Mesothelial cell of epicardium (in vitro differentiated cells): ENCODE measurements at regions not wholly inside any gene's neighbourhood (a gene's known extent, or its start where the extent isn't known, plus 50 kb on each side); places are given as distances from the start of the nearest gene placed in this dataset.
A peak's percentile ranks its signal among the peaks of the same experiment; 100 is the strongest.

Experiments used
- DNase-seq, 2 experiments: peaks; one replicate each; pipeline ENCODE4 v3.0.0; 2021; ENCODE audit warnings: low spot score in 2 of 2; ENCODE audit not compliant: unreplicated experiment in 2 of 2
- H3K27ac Mint-ChIP-seq: 2 replicates; pipeline ENCODE4 v1.8.0; 2021; ENCODE audit warnings: mixed read lengths
- H3K27me3 Mint-ChIP-seq: 2 replicates; pipeline ENCODE4 v1.8.0; 2021; ENCODE audit warnings: low read depth, mixed read lengths
- H3K36me3 Mint-ChIP-seq: 2 replicates; pipeline ENCODE4 v1.8.0; 2021; ENCODE audit warnings: mixed read lengths
- H3K4me1 Mint-ChIP-seq: 2 replicates; pipeline ENCODE4 v1.8.0; 2021; ENCODE audit warnings: mixed read lengths
- H3K4me3 Mint-ChIP-seq: 2 replicates; pipeline ENCODE4 v1.8.0; 2021; ENCODE audit warnings: mild to moderate bottlenecking, moderate library complexity, mixed read lengths
- H3K9me3 Mint-ChIP-seq: 2 replicates; pipeline ENCODE4 v1.8.0; 2021; ENCODE audit warnings: mixed read lengths
- CTCF ChIP-seq: fragments of 200-600 bp; sonication (generic); IDR thresholded peaks from one replicate; pipeline ENCODE4 v1.5.0; 2021; ENCODE audit warnings: antibody characterized with exemption; ENCODE audit not compliant: unreplicated experiment

- no peaks in the 10 kb centered on the region for H3K27me3 Mint-ChIP-seq
- H3K27ac Mint-ChIP-seq = no peak overlapping the region
- peaks cover 10% of the 10 kb centered on the region for H3K4me1 Mint-ChIP-seq
- H3K36me3 Mint-ChIP-seq = no peaks in the 10 kb centered on the region
- H3K4me3 Mint-ChIP-seq = no peak overlapping the region
- TF ChIP-seq CTCF = no peak
- DNase-seq = no peak
- no peaks in the 10 kb centered on the region for H3K9me3 Mint-ChIP-seq
Observed at GRCh38 chr2:49254401-49254800, 100.1 kb upstream of the FSHR start.

- Mint-ChIP-seq H3K4me3 (no peak overlapping the region), H3K27me3 (no peaks in the 10 kb centered on the region), H3K36me3 (peaks cover 3% of the 10 kb centered on the region), H3K9me3 (peaks cover 6% of the 10 kb centered on the region), H3K4me1 (peaks cover 10% of the 10 kb centered on the region), H3K27ac (no peak overlapping the region)
- no peak for DNase-seq
- TF ChIP-seq CTCF = no peak
Observed at GRCh38 chr2:49251766-49252165, 97.5 kb upstream of the FSHR start.

- peaks cover 8% of the 10 kb centered on the region for H3K4me1 Mint-ChIP-seq
Observed at GRCh38 chr2:49251251-49251650, 96.9 kb upstream of the FSHR start.

GRCh38 chr2:49248506-49248905 lies 94.2 kb upstream of the FSHR start:
- Mint-ChIP-seq H3K4me1 (no peaks in the 10 kb centered on the region), H3K9me3 (peaks cover 33% of the 10 kb centered on the region), H3K4me3 (no peak overlapping the region), H3K27me3 (no peaks in the 10 kb centered on the region), H3K36me3 (peaks cover 3% of the 10 kb centered on the region), H3K27ac (peak overlapping the region; percentile 8)
- no peak for TF ChIP-seq CTCF
- no peak for DNase-seq

More at GRCh38 chr2:49251251-49251650, 96.9 kb upstream of the FSHR start:
- H3K4me3 Mint-ChIP-seq = no peak overlapping the region
- no peak for TF ChIP-seq CTCF
- peaks cover 11% of the 10 kb centered on the region for H3K9me3 Mint-ChIP-seq
- H3K36me3 Mint-ChIP-seq = peaks cover 3% of the 10 kb centered on the region
- no peaks in the 10 kb centered on the region for H3K27me3 Mint-ChIP-seq
- no peak overlapping the region for H3K27ac Mint-ChIP-seq
- no peak for DNase-seq

- no peak for DNase-seq
- TF ChIP-seq CTCF = no peak
- H3K27ac Mint-ChIP-seq = no peak overlapping the region
Observed at GRCh38 chr2:49241991-49242390, 87.7 kb upstream of the FSHR start.

GRCh38 chr2:49241501-49241900 lies 87.2 kb upstream of the FSHR start:
- no peak overlapping the region for H3K27ac Mint-ChIP-seq
- H3K36me3 Mint-ChIP-seq = no peaks in the 10 kb centered on the region
- H3K9me3 Mint-ChIP-seq = peaks cover 33% of the 10 kb centered on the region
- DNase-seq = no peak
- H3K27me3 Mint-ChIP-seq = no peaks in the 10 kb centered on the region
- no peak for TF ChIP-seq CTCF
- H3K4me1 Mint-ChIP-seq = no peaks in the 10 kb centered on the region
- no peak overlapping the region for H3K4me3 Mint-ChIP-seq

More at GRCh38 chr2:49241991-49242390, 87.7 kb upstream of the FSHR start:
- H3K4me1 Mint-ChIP-seq = no peaks in the 10 kb centered on the region
- H3K36me3 Mint-ChIP-seq = no peaks in the 10 kb centered on the region
- H3K9me3 Mint-ChIP-seq = peaks cover 35% of the 10 kb centered on the region
- no peak overlapping the region for H3K4me3 Mint-ChIP-seq
- no peaks in the 10 kb centered on the region for H3K27me3 Mint-ChIP-seq
